H9 (cell line): ENCODE measurements at regions not wholly inside any gene's neighbourhood (a gene's known extent, or its start where the extent isn't known, plus 50 kb on each side); places are given as distances from the start of the nearest gene placed in this dataset.

Experiments used
- DNase-seq: peaks from one replicate; pipeline ENCODE4 v3.0.0-alpha.2; 2017
- H2AFZ ChIP-seq: one replicate; pipeline ENCODE4 v1.6.1; 2013; ENCODE audit warnings: mild to moderate bottlenecking, low read length, control low read depth, moderate library complexity
- H2AK5ac ChIP-seq: 2 replicates; pipeline ENCODE4 v1.6.1; 2013; ENCODE audit warnings: low read length, control low read depth, mixed read lengths; ENCODE audit not compliant: insufficient read length
- H2BK120ac ChIP-seq: one replicate; pipeline ENCODE4 v1.6.1; 2013; ENCODE audit warnings: low read depth, mild to moderate bottlenecking, low read length, control low read depth, inconsistent platforms; ENCODE audit not compliant: poor library complexity, severe bottlenecking
- H2BK12ac ChIP-seq: 2 replicates; pipeline ENCODE4 v1.6.1; 2013; ENCODE audit warnings: low read length, control low read depth, mixed read lengths, low read depth; ENCODE audit not compliant: insufficient read length
- H2BK15ac ChIP-seq: 2 replicates; pipeline ENCODE4 v1.6.1; 2013; ENCODE audit warnings: low read depth, low read length, control low read depth
- H2BK20ac ChIP-seq: one replicate; pipeline ENCODE4 v1.6.1; 2013; ENCODE audit warnings: low read depth, mild to moderate bottlenecking, low read length, control low read depth, inconsistent platforms; ENCODE audit not compliant: poor library complexity, severe bottlenecking
- H2BK5ac ChIP-seq: 2 replicates; pipeline ENCODE4 v1.6.1; 2013; ENCODE audit warnings: low read length, control low read depth, mixed read lengths; ENCODE audit not compliant: insufficient read length
- H3K14ac ChIP-seq: 2 replicates; pipeline ENCODE4 v1.6.1; 2013; ENCODE audit warnings: low read length, control low read depth; ENCODE audit not compliant: insufficient read depth
- H3K18ac ChIP-seq: 2 replicates; pipeline ENCODE4 v1.6.1; 2013; ENCODE audit warnings: low read depth, mild to moderate bottlenecking, mixed read lengths, low read length, control low read depth; ENCODE audit not compliant: insufficient read length
- H3K23ac ChIP-seq: 2 replicates; pipeline ENCODE4 v1.6.1; 2013; ENCODE audit warnings: low read length, control low read depth, mixed read lengths, low read depth; ENCODE audit not compliant: insufficient read length
- H3K23me2 ChIP-seq: 2 replicates; pipeline ENCODE4 v1.6.1; 2013; ENCODE audit warnings: low read depth, mild to moderate bottlenecking, mixed read lengths, low read length, control low read depth; ENCODE audit not compliant: insufficient read length, poor library complexity, severe bottlenecking
- H3K27ac ChIP-seq: 2 replicates; pipeline ENCODE4 v1.5.1; 2013; ENCODE audit warnings: low read length, control low read depth, mixed read lengths, low read depth; ENCODE audit not compliant: insufficient read length
- H3K27me3 ChIP-seq: 2 replicates; pipeline ENCODE4 v1.6.1; 2013; ENCODE audit warnings: low read length, control low read depth, inconsistent platforms; ENCODE audit not compliant: insufficient read depth
- H3K4ac ChIP-seq: 2 replicates; pipeline ENCODE4 v1.6.1; 2013; ENCODE audit warnings: low read depth, mild to moderate bottlenecking, control low read depth, inconsistent platforms, low read length, moderate library complexity
- H3K4me1 ChIP-seq: 2 replicates; pipeline ENCODE4 v1.6.1; 2013; ENCODE audit warnings: low read length, control low read depth, inconsistent platforms; ENCODE audit not compliant: insufficient read depth
- H3K4me2 ChIP-seq: 2 replicates; pipeline ENCODE4 v1.6.1; 2013; ENCODE audit warnings: low read length, control low read depth, mixed read lengths; ENCODE audit not compliant: insufficient read length, insufficient read depth
- H3K56ac ChIP-seq: 2 replicates; pipeline ENCODE4 v1.6.1; 2013; ENCODE audit warnings: low read depth, mild to moderate bottlenecking, mixed read lengths, low read length, control low read depth; ENCODE audit not compliant: insufficient read length
- H3K79me1 ChIP-seq: 2 replicates; pipeline ENCODE4 v1.6.1; 2013; ENCODE audit warnings: low read depth, mild to moderate bottlenecking, moderate library complexity, low read length, control low read depth, inconsistent platforms; ENCODE audit not compliant: insufficient read depth, poor library complexity, severe bottlenecking
- H3K79me2 ChIP-seq: 2 replicates; pipeline ENCODE4 v1.6.1; 2013; ENCODE audit warnings: low read length, control low read depth, inconsistent platforms; ENCODE audit not compliant: insufficient read depth
- H3K9ac ChIP-seq: 2 replicates; pipeline ENCODE4 v1.6.1; 2013; ENCODE audit warnings: low read length, control low read depth, mixed read lengths; ENCODE audit not compliant: insufficient read length; ENCODE audit errors: extremely low read depth
- H3K9me3 ChIP-seq: one replicate; pipeline ENCODE4 v1.6.1; 2013; ENCODE audit warnings: low read depth, low read length, inconsistent platforms; ENCODE audit not compliant: control insufficient read depth
- H3T11ph ChIP-seq: one replicate; pipeline ENCODE4 v1.6.1; 2013; ENCODE audit warnings: mild to moderate bottlenecking, low read length, control low read depth, inconsistent platforms
- H4K20me1 ChIP-seq: one replicate; pipeline ENCODE4 v1.6.1; 2013; ENCODE audit not compliant: control insufficient read depth, insufficient read length, insufficient read depth
- H4K5ac ChIP-seq: 2 replicates; pipeline ENCODE4 v1.6.1; 2013; ENCODE audit warnings: low read depth, mild to moderate bottlenecking, mixed read lengths, low read length, control low read depth; ENCODE audit not compliant: insufficient read length
- H4K8ac ChIP-seq: replicated peaks from 2 replicates; pipeline ENCODE4 v1.6.1; 2013; ENCODE audit warnings: low read length, control low read depth, mixed read lengths, low read depth; ENCODE audit not compliant: insufficient read length
- H4K91ac ChIP-seq: 2 replicates; pipeline ENCODE4 v1.6.1; 2013; ENCODE audit warnings: low read depth, mild to moderate bottlenecking, moderate library complexity, mixed read lengths, low read length, control low read depth; ENCODE audit not compliant: insufficient read length
- H3K27ac Mint-ChIP-seq, 3 experiments: 2 replicates in 2 of 3; 3 replicates in 1 of 3; pipeline ENCODE4 v1.8.0; 2020 to 2021; ENCODE audit warnings: mixed read lengths in 3 of 3, mild to moderate bottlenecking in 1 of 3, moderate library complexity in 1 of 3
- H3K27me3 Mint-ChIP-seq: 2 replicates; pipeline ENCODE4 v1.8.0; 2021; ENCODE audit warnings: low read depth, mild to moderate bottlenecking, moderate library complexity, mixed read lengths
- H3K36me3 Mint-ChIP-seq, 3 experiments: 2 replicates in 2 of 3; 3 replicates in 1 of 3; pipeline ENCODE4 v1.8.0; 2020 to 2021; ENCODE audit warnings: low read depth in 3 of 3, mixed read lengths in 3 of 3; ENCODE audit not compliant: insufficient read depth in 1 of 3
- H3K4me1 Mint-ChIP-seq, 2 experiments: 2 replicates each; pipeline ENCODE4 v1.8.0; 2020; ENCODE audit warnings: mixed read lengths in 2 of 2
- H3K4me3 Mint-ChIP-seq, 2 experiments: 2 replicates in 1 of 2; 3 replicates in 1 of 2; pipeline ENCODE4 v1.8.0; 2020 to 2021; ENCODE audit warnings: mild to moderate bottlenecking in 2 of 2, mixed read lengths in 2 of 2, moderate library complexity in 1 of 2
- H3K9me3 Mint-ChIP-seq, 2 experiments: 2 replicates in 1 of 2; 3 replicates in 1 of 2; pipeline ENCODE4 v1.8.0; 2020; ENCODE audit warnings: mild to moderate bottlenecking in 2 of 2, mixed read lengths in 2 of 2, moderate library complexity in 1 of 2
- CTCF ChIP-seq: fragments of 200-600 bp; sonication (generic); conservative IDR thresholded peaks from 3 replicates; pipeline ENCODE4 v1.8.0; 2021; ENCODE audit warnings: antibody characterized with exemption, mild to moderate bottlenecking
- WGBS: extraction: QIAGEN DNeasy Blood & Tissue Kit; methylation state at CpG from one replicate; pipeline ENCODE4 v1.1.7; 2013; ENCODE audit warnings: missing lambda C conversion rate, low lambda C conversion rate, mixed read lengths; ENCODE audit not compliant: insufficient read length; ENCODE audit errors: extremely low coverage; 5-methylcytosine and 5-hydroxymethylcytosine counted together

- Histone ChIP-seq H3K18ac (no peak overlapping the region), H3K14ac (no peak overlapping the region), H2AFZ (no peak overlapping the region), H3K79me1 (no peaks in the 10 kb centered on the region), H3K79me2 (no peaks in the 10 kb centered on the region), H3K4me2 (no peak overlapping the region), H4K8ac (no peak overlapping the region), H3K27ac (no peak overlapping the region), H3K4ac (no peak overlapping the region), H2AK5ac (no peak overlapping the region), H3K4me1 (peaks cover 9% of the 10 kb centered on the region; the same call in 1 of the 2 replicates), H3T11ph (no peak overlapping the region), H4K91ac (no peak overlapping the region), H3K9ac (no peak overlapping the region), H2BK12ac (no peak overlapping the region), H3K23me2 (peaks cover 2% of the 10 kb centered on the region), H2BK20ac (peak overlapping the region; percentile 60), H2BK15ac (no peak overlapping the region), H4K5ac (no peak overlapping the region), H2BK5ac (no peak overlapping the region), H4K20me1 (no peaks in the 10 kb centered on the region), H3K9me3 (no peaks in the 10 kb centered on the region), H3K27me3 (no peaks in the 10 kb centered on the region), H3K23ac (no peak overlapping the region), H3K56ac (no peak overlapping the region), H2BK120ac (no peak overlapping the region)
- H3K27me3 Mint-ChIP-seq: no peaks in the 10 kb centered on the region; the same call in 1 of the 2 replicates
- no peak for DNase-seq
- H3K9me3 Mint-ChIP-seq: no peaks in the 10 kb centered on the region
- H3K4me3 Mint-ChIP-seq: no peak overlapping the region; a peak in 1 of 5 replicates
- no peaks in the 10 kb centered on the region for H3K36me3 Mint-ChIP-seq
- H3K27ac Mint-ChIP-seq: peak overlapping the region in 1 of 3 experiments; percentile 68; a peak in 1 of 7 replicates
- peaks cover 20 to 21% of the 10 kb centered on the region in 2 experiments for H3K4me1 Mint-ChIP-seq
- TF ChIP-seq CTCF: no peak
- WGBS: no CpG with 5 or more reads among the region's 4 CpGs
Observed at GRCh38 chr3:68666429-68667136, 265.8 kb downstream of the TAFA4 start.
